RWPE1 (cell line): ENCODE measurements at regions not wholly inside any gene's neighbourhood (a gene's known extent, or its start where the extent isn't known, plus 50 kb on each side); places are given as distances from the start of the nearest gene placed in this dataset.
"Not testable (repeated sequence)": the region's sequence is repeated elsewhere in the genome, so short reads cannot be mapped to it uniquely, and the experiment has no call there.

ENCODE experiments used
- CTCF ChIA-PET: fragments of 350-600 bp; sonication (Branson Sonifier 250); formaldehyde crosslinking; extraction: SDS; loops from one replicate; lab custom pipeline; 2021; lab: Yijun Ruan, JAX
- POLR2A ChIA-PET: fragments of 400-600 bp; formaldehyde crosslinking; extraction: SDS; loops from one replicate; lab custom pipeline; 2020; ENCODE audit warnings: antibody characterized with exemption; ENCODE audit not compliant: low non-redundant PET; lab: Yijun Ruan, JAX
- DNase-seq: peaks from one replicate; pipeline ENCODE4 v3.0.0; 2012; ENCODE audit warnings: low spot score
- H3K27ac ChIP-seq: fragments of 450-650 bp; 2 replicates; pipeline ENCODE4 v1.5.1; 2017
- TF ChIP-seq, protein P1 (sequence below): fragments of 450-650 bp; conservative IDR thresholded peaks from 2 replicates; pipeline ENCODE4 v1.5.1; 2017; ENCODE audit warnings: low read depth, mild to moderate bottlenecking

DNA sequence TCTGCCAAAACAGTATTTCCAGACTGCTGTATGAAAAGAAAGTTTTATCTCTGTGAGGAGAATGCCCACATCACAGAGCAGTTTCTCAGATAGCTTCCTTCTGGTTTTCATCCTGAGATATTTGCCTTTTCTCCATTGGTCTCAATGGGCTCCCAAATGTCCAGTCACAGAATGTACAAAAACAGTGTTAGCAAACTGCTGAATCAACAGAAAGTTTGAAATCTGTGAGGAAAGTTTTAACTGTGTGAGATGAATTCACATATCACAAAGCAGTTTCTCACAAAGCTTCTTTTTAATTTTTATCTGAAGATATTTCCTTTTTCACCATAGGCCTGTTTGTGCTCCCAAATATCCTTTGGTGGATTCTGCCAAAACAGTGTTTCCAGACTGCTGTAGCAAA, 207.2 kb upstream of the TRIM48 start:
- POLR2A ChIA-PET, result no interaction called here
- CTCF ChIA-PET, result interaction anchor here (0.7 kb wide), 1 partner anchor 58 kb away, joined by 3 read pairs; no protein-coding TSS in a partner anchor
- TF ChIP-seq, protein P1, sequence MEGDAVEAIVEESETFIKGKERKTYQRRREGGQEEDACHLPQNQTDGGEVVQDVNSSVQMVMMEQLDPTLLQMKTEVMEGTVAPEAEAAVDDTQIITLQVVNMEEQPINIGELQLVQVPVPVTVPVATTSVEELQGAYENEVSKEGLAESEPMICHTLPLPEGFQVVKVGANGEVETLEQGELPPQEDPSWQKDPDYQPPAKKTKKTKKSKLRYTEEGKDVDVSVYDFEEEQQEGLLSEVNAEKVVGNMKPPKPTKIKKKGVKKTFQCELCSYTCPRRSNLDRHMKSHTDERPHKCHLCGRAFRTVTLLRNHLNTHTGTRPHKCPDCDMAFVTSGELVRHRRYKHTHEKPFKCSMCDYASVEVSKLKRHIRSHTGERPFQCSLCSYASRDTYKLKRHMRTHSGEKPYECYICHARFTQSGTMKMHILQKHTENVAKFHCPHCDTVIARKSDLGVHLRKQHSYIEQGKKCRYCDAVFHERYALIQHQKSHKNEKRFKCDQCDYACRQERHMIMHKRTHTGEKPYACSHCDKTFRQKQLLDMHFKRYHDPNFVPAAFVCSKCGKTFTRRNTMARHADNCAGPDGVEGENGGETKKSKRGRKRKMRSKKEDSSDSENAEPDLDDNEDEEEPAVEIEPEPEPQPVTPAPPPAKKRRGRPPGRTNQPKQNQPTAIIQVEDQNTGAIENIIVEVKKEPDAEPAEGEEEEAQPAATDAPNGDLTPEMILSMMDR, result no peak

GRCh38 chr11:55084588-55084987, 177.4 kb upstream of the TRIM48 start:
- POLR2A ChIA-PET, H3K27ac ChIP-seq, DNase-seq, CTCF ChIA-PET: not testable (repeated sequence)

More for the DNA sequence above, 207.2 kb upstream of the TRIM48 start:
- H3K27ac ChIP-seq, result no peak overlapping the region
- DNase-seq, result no peak

DNA sequence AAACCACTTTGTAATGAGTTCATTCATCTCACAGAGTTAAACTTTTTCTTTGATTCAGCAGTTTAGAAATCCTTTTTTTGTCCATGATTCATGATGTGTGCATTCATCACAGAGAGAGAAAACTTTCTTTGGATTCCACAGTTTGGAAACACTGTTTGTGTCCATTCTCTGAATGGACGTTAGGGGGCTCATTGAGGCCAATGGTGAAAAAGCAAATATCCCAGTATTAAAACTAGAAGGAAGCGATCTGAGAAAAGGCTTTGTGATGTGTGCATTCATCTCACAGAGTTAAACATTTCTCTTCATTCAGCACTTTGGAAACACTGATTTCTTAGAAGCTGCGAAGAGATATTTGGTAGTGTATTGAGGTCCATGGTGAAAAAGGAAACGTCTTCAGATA, 155.6 kb upstream of the TRIM48 start:
- ChIA-PET POLR2A (no interaction called here), CTCF (interaction anchor here (0.7 kb wide), 1 partner anchor 32 kb away, joined by 3 read pairs; no protein-coding TSS in a partner anchor)
- H3K27ac ChIP-seq, result no peak overlapping the region
- DNase-seq, result no peak
- TF ChIP-seq, protein P1, result no peak
